ENCODE measurements at regions not wholly inside any gene's neighbourhood (a gene's known extent, or its start where the extent isn't known, plus 50 kb on each side); places are given as distances from the start of the nearest gene placed in this dataset.

DNA sequence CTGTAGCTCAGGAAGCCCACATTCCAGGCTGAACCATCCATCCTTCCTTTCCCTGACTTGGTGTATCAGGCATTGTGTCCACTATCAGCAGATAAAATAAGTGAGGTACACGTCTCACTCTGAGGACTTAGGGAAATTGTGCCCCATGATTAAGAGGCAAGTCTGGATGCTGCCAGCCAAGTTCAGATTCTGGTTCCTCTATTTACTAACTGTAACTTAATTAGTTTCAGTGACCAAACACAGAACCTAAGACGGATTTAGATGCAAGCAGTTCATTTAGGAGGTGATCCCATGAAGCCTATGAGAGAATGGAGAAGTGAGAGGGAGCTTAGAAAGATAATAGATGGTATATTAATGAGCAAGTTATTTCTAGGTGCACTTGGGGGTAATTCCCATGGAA, 56.6 kb upstream of the PACRGL start:
- no peak overlapping the region for H3K4me3 ChIP-seq
- DNase-seq (ENCODE audit: low read depth, low spot score), result no peak

DNA sequence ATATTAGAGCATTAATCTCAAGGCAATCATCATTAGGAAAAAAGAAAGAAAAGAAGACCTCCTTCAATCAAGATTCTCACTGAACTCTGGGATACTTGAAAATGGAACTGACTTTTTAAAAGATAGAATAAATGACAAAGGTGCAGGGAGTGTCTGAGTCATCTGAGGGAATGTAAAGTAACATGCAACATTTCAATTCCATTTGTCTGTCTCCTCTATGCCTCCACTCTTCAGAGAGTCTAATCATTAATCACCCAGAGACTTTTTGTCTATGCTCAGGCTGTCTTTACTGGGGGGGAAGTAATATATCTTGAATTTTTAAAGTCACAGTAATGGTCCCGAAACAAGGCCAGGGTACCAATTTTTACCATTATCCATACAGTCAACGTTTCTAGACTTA, 55.0 kb upstream of the PACRGL start:
- no peak for TF ChIP-seq FOXP2 (optimal IDR thresholded peaks at IDR 0.05; ENCODE audit: control extremely low read depth, extremely low read length, insufficient read depth)
- no peak for TF ChIP-seq EZH2 (IDR thresholded peaks at IDR 0.05)
- TF ChIP-seq POLR2AphosphoS5 (IDR thresholded peaks at IDR 0.05; ENCODE audit: borderline replicate concordance, low read depth, low read length), result no peak
- DNase-seq (ENCODE audit: low read depth, low spot score), result no peak
- H3K9ac ChIP-seq (ENCODE audit: insufficient read length), result no peak overlapping the region
- no peaks in the 10 kb centered on the region for H3K36me3 ChIP-seq (ENCODE audit: insufficient read depth, low read length)
- no peaks in the 10 kb centered on the region for H3K9me3 ChIP-seq (ENCODE audit: low read depth, low read length)
- H3K4me3 ChIP-seq, result no peak overlapping the region
- no peak overlapping the region for H3K27ac ChIP-seq

More for the DNA sequence above, 56.6 kb upstream of the PACRGL start:
- Histone ChIP-seq H3K27ac (no peak overlapping the region), H3K9me3 (ENCODE audit: low read depth, low read length) (no peaks in the 10 kb centered on the region), H3K36me3 (ENCODE audit: insufficient read depth, low read length) (no peaks in the 10 kb centered on the region), H3K9ac (ENCODE audit: insufficient read length) (no peak overlapping the region)
- TF ChIP-seq EZH2 (IDR thresholded peaks at IDR 0.05) (no peak), FOXP2 (optimal IDR thresholded peaks at IDR 0.05; ENCODE audit: control extremely low read depth, extremely low read length, insufficient read depth) (no peak), POLR2AphosphoS5 (IDR thresholded peaks at IDR 0.05; ENCODE audit: borderline replicate concordance, low read depth, low read length) (no peak)

DNA sequence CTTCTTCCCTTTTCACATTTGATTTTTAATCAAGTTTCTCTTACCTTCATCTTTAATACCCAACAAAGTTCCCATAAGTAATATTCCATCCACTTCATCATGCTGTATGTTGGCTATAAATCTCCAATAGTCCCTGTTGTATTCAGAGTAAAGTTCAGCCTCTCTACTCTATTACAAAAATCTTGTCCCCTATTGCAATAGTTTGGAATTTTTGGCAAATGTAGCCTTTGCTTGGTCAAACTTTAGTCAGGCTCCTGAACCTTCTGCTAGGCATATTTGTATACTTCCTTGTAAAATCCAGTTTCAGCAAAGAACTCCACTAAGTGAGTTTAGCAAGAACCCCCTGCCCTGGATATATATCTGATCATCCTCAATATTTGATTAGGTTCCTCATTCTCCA, 54.0 kb upstream of the PACRGL start:
- Histone ChIP-seq H3K9me3 (ENCODE audit: low read depth, low read length) (no peaks in the 10 kb centered on the region), H3K36me3 (ENCODE audit: insufficient read depth, low read length) (no peaks in the 10 kb centered on the region), H3K4me3 (no peak overlapping the region), H3K9ac (ENCODE audit: insufficient read length) (no peak overlapping the region), H3K27ac (no peak overlapping the region)
- TF ChIP-seq POLR2AphosphoS5 (IDR thresholded peaks at IDR 0.05; ENCODE audit: borderline replicate concordance, low read depth, low read length), result no peak
- no peak for TF ChIP-seq EZH2 (IDR thresholded peaks at IDR 0.05)
- no peak for TF ChIP-seq FOXP2 (optimal IDR thresholded peaks at IDR 0.05; ENCODE audit: control extremely low read depth, extremely low read length, insufficient read depth)
- no peak for DNase-seq (ENCODE audit: low read depth, low spot score)

Data from SK-N-MC (cell line).